Panc1 (cell line): ENCODE measurements at regions not wholly inside any gene's neighbourhood (a gene's known extent, or its start where the extent isn't known, plus 50 kb on each side); places are given as distances from the start of the nearest gene placed in this dataset.

Source experiments
- ATAC-seq: fragments of 200-7000 bp; cut with Tn5 transposase; 2 replicates; pipeline ENCODE4 v1.9.1; 2020; ENCODE audit warnings: mild to moderate bottlenecking, moderate library complexity
- BruUV-seq: library from RNA; stranded (reverse); fragments of 400-500 nt; replicated peaks from 2 replicates; lab custom pipeline; 2021; lab: Mats Ljungman, UMichigan
- CTCF ChIA-PET: fragments of 300-600 bp; sonication (Branson Sonifier 250); formaldehyde crosslinking; loops from one replicate; lab custom pipeline; 2022; ENCODE audit warnings: antibody characterized with exemption; lab: Charles Lee
- POLR2A ChIA-PET: fragments of 300-600 bp; sonication (Branson Sonifier 250); formaldehyde crosslinking; loops from one replicate; lab custom pipeline; 2022; ENCODE audit warnings: antibody characterized with exemption; lab: Charles Lee
- DNase-seq: peaks from one replicate; pipeline ENCODE4 v3.0.0-alpha.2; 2010; ENCODE audit warnings: low read depth, low spot score
- H3K27ac ChIP-seq: 2 replicates; pipeline ENCODE4 v1.5.1; 2011; ENCODE audit warnings: mild to moderate bottlenecking, low read length, inconsistent platforms
- H3K27me3 ChIP-seq: fragments of 200-500 bp; sonication (Bioruptor generic); 2 replicates; pipeline ENCODE4 v1.6.0; 2014; ENCODE audit warnings: low read length, inconsistent platforms; ENCODE audit not compliant: control insufficient read depth, insufficient read depth
- H3K36me3 ChIP-seq: fragments of 200-500 bp; sonication (Bioruptor generic); 2 replicates; pipeline ENCODE4 v1.5.1; 2014; ENCODE audit warnings: inconsistent platforms, mild to moderate bottlenecking, low read length, moderate library complexity; ENCODE audit not compliant: control insufficient read depth, insufficient read depth
- H3K4me1 ChIP-seq: 2 replicates; pipeline ENCODE4 v1.5.1; 2011; ENCODE audit warnings: inconsistent platforms, mild to moderate bottlenecking, low read length, moderate library complexity; ENCODE audit not compliant: control insufficient read depth, insufficient read depth
- H3K4me3 ChIP-seq, 2 experiments: 2 replicates each; pipeline ENCODE4 v1.5.1; 2011 to 2012; ENCODE audit warnings: low read depth in 2 of 2, low read length in 2 of 2, mild to moderate bottlenecking in 2 of 2, inconsistent platforms in 1 of 2, moderate library complexity in 1 of 2
- H3K9me3 ChIP-seq: fragments of 200-500 bp; sonication (Bioruptor generic); 2 replicates; pipeline ENCODE4 v1.5.1; 2014; ENCODE audit warnings: low read depth, mild to moderate bottlenecking, inconsistent platforms, low read length, moderate library complexity; ENCODE audit not compliant: control insufficient read depth, insufficient read depth
- CTCF ChIP-seq: fragments of 450-650 bp; IDR thresholded peaks from 2 replicates; pipeline ENCODE4 v1.5.1; 2017; ENCODE audit warnings: mild to moderate bottlenecking
- POLR2AphosphoS5 ChIP-seq: IDR thresholded peaks from 2 replicates; pipeline ENCODE4 v1.6.1; 2012; ENCODE audit warnings: mild to moderate bottlenecking, low read depth, low read length, moderate library complexity
- REST ChIP-seq, 2 experiments: IDR thresholded peaks; 2 replicates each; pipeline ENCODE4 v1.6.1; 2011 to 2012; ENCODE audit warnings: low read depth in 2 of 2, control low read depth in 1 of 2, low read length in 1 of 2, mild to moderate bottlenecking in 1 of 2, moderate library complexity in 1 of 2; ENCODE audit not compliant: insufficient read depth in 1 of 2
- SIN3A ChIP-seq: IDR thresholded peaks from 2 replicates; pipeline ENCODE4 v1.6.1; 2012; ENCODE audit warnings: low read depth, mild to moderate bottlenecking, low read length, moderate library complexity, borderline replicate concordance; ENCODE audit not compliant: insufficient read depth
- TCF7L2 ChIP-seq: IDR thresholded peaks from 2 replicates; pipeline ENCODE4 v1.6.1; 2011; ENCODE audit warnings: mild to moderate bottlenecking, low read depth, low read length, inconsistent platforms
- in situ Hi-C: cut with HindIII; loops from 2 replicates; pipeline ENCODE4 v1.10.0; 2016; ENCODE audit warnings: low sequenced_read_pairs, low pct_unique_long_range_greater_than_20kb
- intact Hi-C: fragments of 100-400 bp; cut with micrococcal nuclease; formaldehyde crosslinking; loops from one replicate; pipeline ENCODE4 v1.10.0; 2022; ENCODE audit not compliant: unreplicated experiment

- Histone ChIP-seq H3K27ac (no peak overlapping the region), H3K4me1 (no peaks in the 10 kb centered on the region), H3K36me3 (no peaks in the 10 kb centered on the region), H3K27me3 (peaks cover 4% of the 10 kb centered on the region; the same call in 1 of the 2 replicates), H3K9me3 (no peaks in the 10 kb centered on the region), H3K4me3 (no peak overlapping the region)
- ATAC-seq (no peak), DNase-seq (no peak)
- POLR2A ChIA-PET: no interaction called here
- intact Hi-C loops: no loop called here
- CTCF ChIA-PET: no interaction called here
- in situ Hi-C loops: no loop called here
- no peak for TF ChIP-seq REST (IDR thresholded peaks at IDR 0.05; ENCODE audit: insufficient read depth in 1 of 2, low read depth in 2 of 2, low read length in 1 of 2)
- no peak for TF ChIP-seq POLR2AphosphoS5
- no peak for TF ChIP-seq TCF7L2
- no peak for TF ChIP-seq SIN3A
- no peak for TF ChIP-seq CTCF
- BruUV-seq: no TSS peak
These were observed 190.2 kb downstream of the GPAM start for GRCh38 chr10:111993321-111993720.

- no peak for ATAC-seq
- no TSS peak for BruUV-seq
- CTCF ChIA-PET: no interaction called here
- POLR2A ChIA-PET: interaction anchor here (0.6 kb wide), 1 partner anchor 161 kb away, joined by 10 read pairs; no protein-coding TSS in a partner anchor
- TF ChIP-seq SIN3A (no peak), TCF7L2 (no peak), CTCF (no peak), REST (IDR thresholded peaks at IDR 0.05; ENCODE audit: insufficient read depth in 1 of 2, low read depth in 2 of 2, low read length in 1 of 2) (no peak), POLR2AphosphoS5 (no peak)
- Histone ChIP-seq H3K4me3 (no peak overlapping the region), H3K4me1 (no peaks in the 10 kb centered on the region), H3K27ac (no peak overlapping the region), H3K36me3 (no peaks in the 10 kb centered on the region), H3K9me3 (no peaks in the 10 kb centered on the region), H3K27me3 (peaks cover 4% of the 10 kb centered on the region; the same call in 1 of the 2 replicates)
- no peak for DNase-seq
- intact Hi-C loops (no loop called here), in situ Hi-C loops (no loop called here)
These were observed 189.6 kb downstream of the GPAM start for GRCh38 chr10:111993872-111994426.
